GM21737 (cell line): ENCODE measurements at regions not wholly inside any gene's neighbourhood (a gene's known extent, or its start where the extent isn't known, plus 50 kb on each side); places are given as distances from the start of the nearest gene placed in this dataset.
"Not testable (repeated sequence)": the region's sequence is repeated elsewhere in the genome, so short reads cannot be mapped to it uniquely, and the experiment has no call there.

Experiments
- ATAC-seq: cut with Tn5 transposase; IDR thresholded peaks from one replicate; pipeline ENCODE4 v1.9.1; 2021; ENCODE audit warnings: mild to moderate bottlenecking, moderate library complexity; ENCODE audit not compliant: unreplicated experiment

- no peak for ATAC-seq
These were observed 240.6 kb upstream of the CWC22 start for GRCh38 chr2:180247658-180248057.

- ATAC-seq, result no peak
These were observed 239.2 kb upstream of the CWC22 start for GRCh38 chr2:180246268-180246667.

- no peak for ATAC-seq
These were observed 233.7 kb upstream of the CWC22 start for GRCh38 chr2:180240774-180241173.

- ATAC-seq, result no peak
These were observed 231.6 kb upstream of the CWC22 start for GRCh38 chr2:180238729-180239128.

- not testable (repeated sequence) for ATAC-seq
These were observed 229.0 kb upstream of the CWC22 start for GRCh38 chr2:180236061-180236460.

- ATAC-seq, result not testable (repeated sequence)
These were observed 228.4 kb upstream of the CWC22 start for GRCh38 chr2:180235506-180235905.

GRCh38 chr2:180234991-180235390, 227.9 kb upstream of the CWC22 start:
- not testable (repeated sequence) for ATAC-seq

GRCh38 chr2:180231015-180231414, 223.9 kb upstream of the CWC22 start:
- no peak for ATAC-seq

GRCh38 chr2:180227461-180227860, 220.4 kb upstream of the CWC22 start:
- ATAC-seq, result no peak

GRCh38 chr2:180225118-180225517, 218.0 kb upstream of the CWC22 start:
- no peak for ATAC-seq

- no peak for ATAC-seq
These were observed 215.5 kb upstream of the CWC22 start for GRCh38 chr2:180222644-180223043.

- ATAC-seq, result no peak
These were observed 212.4 kb upstream of the CWC22 start for GRCh38 chr2:180219491-180219890.

- ATAC-seq, result no peak
These were observed 201.7 kb upstream of the CWC22 start for GRCh38 chr2:180208841-180209240.

GRCh38 chr2:180205621-180206235, 198.6 kb upstream of the CWC22 start:
- ATAC-seq, result no peak

GRCh38 chr2:180203972-180204371, 196.9 kb upstream of the CWC22 start:
- no peak for ATAC-seq

GRCh38 chr2:180202467-180202951, 195.4 kb upstream of the CWC22 start:
- ATAC-seq, result no peak

- no peak for ATAC-seq
These were observed 189.4 kb upstream of the CWC22 start for GRCh38 chr2:180196419-180196977.

GRCh38 chr2:180195847-180196246, 188.8 kb upstream of the CWC22 start:
- ATAC-seq, result no peak

GRCh38 chr2:180191432-180192124, 184.5 kb upstream of the CWC22 start:
- ATAC-seq, result no peak

GRCh38 chr2:180190851-180191250, 183.8 kb upstream of the CWC22 start:
- no peak for ATAC-seq

GRCh38 chr2:180187611-180188010, 180.5 kb upstream of the CWC22 start:
- no peak for ATAC-seq

GRCh38 chr2:180184506-180184905, 177.4 kb upstream of the CWC22 start:
- ATAC-seq, result no peak
